Stimulated activated CD4-positive, alpha-beta T cell treated with anti-CD3 and anti-CD28 coated beads, Interleukin-4, amount 100 ng/mL, for 24 hours (primary cell): ENCODE measurements at regions not wholly inside any gene's neighbourhood (a gene's known extent, or its start where the extent isn't known, plus 50 kb on each side); places are given as distances from the start of the nearest gene placed in this dataset.

Experiments used
- DNase-seq: peaks from one replicate; pipeline ENCODE4 v3.0.0-alpha.2; 2020

DNA sequence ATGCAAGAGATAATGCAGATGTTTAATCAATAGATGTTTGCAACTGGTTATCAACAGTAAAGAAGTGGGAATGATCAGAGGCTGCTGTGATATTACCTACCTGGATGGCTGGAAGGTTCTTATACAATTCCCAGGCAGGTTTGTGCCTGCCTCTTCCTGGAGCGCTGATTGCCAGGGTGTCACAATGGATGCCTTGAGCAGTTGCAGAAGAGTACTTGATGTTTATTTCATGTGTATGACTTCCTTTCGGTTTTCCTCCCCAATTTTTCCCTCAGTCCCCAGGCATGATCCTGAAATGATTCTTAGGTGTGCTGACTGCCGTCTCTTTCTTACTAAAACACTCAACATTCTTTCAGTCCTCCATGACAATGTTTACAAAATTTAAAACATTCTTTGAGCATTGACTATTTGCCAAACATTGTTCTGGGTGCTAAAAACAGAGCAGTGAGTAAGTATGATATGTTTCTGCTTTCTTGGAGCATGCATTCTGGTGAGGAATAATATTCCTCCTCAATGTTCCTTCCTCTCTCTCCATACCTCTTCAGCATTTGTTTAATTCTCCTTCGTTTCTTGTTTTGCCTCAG lies 416.6 kb upstream of the TRIB2 start:
- DNase-seq = no peak

GRCh38 chr2:12300927-12301326 lies 415.8 kb upstream of the TRIB2 start:
- no peak for DNase-seq

DNA sequence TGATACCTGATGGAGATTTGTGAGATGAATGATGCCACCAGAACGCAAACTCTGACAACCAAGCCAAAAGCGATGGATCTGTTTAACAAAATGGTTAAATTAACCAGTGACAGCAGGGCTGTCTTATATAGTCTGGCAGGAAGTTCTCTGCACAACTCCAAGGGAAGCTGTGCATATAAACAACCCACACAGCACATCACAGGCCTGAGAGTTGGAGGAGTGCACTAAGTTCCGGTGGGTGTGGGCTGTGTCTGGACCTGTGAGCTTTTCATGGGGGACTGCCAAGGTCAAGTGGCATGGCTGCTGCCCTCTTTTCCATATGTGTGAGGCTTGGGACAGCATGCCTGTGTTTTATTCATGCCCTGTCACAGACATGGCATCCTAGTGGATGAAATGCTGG lies 414.6 kb upstream of the TRIB2 start:
- DNase-seq = no peak

DNA sequence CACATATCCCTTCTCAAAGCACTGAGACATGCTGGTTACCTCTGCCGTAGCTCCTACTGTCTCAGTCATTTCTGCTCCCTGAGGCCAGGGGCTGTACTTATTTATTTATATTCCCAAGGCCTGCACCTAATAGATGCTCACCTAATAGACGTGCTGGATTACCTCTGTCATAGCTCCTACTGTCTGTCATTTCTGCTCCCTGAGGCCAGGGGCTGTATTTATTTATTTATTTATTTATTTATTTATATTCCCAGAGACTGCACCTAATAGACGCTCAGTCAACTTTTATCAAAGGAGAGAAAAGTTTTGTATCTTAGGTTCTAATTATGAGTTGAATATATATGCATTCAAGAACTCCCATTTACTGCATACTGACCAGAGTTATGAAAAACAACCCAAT lies 414.0 kb upstream of the TRIB2 start:
- DNase-seq = no peak

GRCh38 chr2:12303181-12304030 lies 413.3 kb upstream of the TRIB2 start:
- no peak for DNase-seq

GRCh38 chr2:12304564-12305171 lies 412.1 kb upstream of the TRIB2 start:
- no peak for DNase-seq

DNA sequence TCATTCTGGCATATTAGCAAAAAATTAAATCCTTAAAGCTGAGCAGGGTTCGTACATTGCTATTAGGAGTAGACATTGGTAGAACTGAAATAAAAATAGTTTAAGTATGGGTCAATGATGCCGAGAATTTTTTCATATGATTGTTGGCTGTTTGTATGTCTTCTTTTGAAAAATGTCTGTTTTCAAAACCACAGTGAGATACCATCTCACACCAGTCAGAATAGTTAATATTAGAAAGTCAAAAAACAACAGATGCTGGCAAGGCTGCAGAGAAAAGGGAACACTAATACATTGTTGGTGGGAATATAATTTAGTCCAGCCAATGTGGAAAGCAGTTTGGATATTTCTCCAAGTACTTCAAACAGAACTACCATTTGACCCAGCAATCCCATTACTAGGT lies 410.8 kb upstream of the TRIB2 start:
- no peak for DNase-seq

DNA sequence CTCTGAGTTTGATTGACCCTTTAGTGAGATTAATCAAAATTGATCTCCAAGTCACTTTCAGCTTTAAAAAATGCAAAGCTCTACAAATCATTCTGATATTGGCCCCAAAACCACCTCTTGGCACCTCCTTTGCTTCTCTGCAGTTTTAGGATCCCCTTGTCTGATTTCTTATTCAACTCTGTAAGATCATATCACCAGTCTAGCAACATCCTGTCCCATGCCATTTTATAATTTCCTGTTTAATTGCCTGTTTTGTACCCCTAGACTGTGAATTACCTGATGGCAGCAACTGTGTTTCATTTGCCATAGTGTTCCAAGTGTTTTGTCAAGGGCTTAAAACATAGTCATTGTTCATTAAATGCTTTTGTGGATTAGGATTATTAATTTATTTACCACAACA lies 406.3 kb upstream of the TRIB2 start:
- DNase-seq = no peak

GRCh38 chr2:12313445-12314126 lies 403.1 kb upstream of the TRIB2 start:
- no peak for DNase-seq

DNA sequence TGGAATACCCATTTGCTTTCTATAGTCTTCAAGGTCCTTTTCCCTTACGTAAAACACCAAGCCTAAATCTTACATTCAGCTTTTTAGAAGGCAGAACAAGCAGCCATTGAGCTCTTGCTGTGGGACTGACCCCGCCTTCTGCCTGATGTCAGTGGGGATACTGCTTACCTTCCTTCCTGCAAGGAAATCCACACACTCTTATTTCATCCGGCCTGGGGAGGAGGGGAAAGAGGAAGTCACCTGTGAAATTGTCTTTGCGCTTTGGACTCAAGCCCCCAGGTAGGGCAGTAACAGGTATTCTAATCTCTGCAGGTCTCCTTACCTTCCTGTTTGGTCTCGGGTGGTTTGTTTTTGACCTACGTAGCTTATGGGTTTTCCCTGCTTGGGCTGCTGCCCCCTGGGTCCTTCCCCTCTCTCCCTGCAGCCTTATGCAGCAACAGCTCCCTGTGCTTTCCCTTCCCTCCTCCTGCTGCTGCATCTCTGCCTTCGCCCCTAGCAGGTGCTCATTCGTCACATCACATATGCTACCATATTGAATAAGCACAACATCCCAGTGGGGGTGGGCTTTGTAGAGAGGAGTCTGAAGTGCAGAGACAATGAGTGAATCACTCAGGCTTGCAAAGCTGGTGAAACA lies 402.5 kb upstream of the TRIB2 start:
- no peak for DNase-seq

DNA sequence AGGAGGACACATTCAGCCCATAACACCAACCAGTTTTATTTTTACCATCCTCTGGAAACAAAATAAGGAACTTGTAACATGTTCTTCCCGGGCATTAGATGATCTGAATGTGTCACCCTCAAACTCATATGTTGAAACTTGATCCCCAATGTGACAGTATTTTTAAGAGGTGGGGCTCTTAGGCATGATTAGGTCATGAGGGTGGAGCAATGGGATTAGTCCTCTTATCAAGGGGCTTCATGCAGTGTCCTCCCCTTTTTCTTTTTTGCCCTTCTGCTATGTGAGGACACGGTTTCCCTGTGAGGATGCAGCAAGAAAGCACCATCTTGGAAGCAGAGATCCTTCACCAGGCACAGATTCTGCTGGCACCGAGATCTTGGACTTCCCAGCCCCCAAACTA lies 401.5 kb upstream of the TRIB2 start:
- no peak for DNase-seq

- no peak for DNase-seq
Observed at GRCh38 chr2:12316476-12316875, 400.3 kb upstream of the TRIB2 start.

GRCh38 chr2:12317286-12317685 lies 399.4 kb upstream of the TRIB2 start:
- no peak for DNase-seq

DNA sequence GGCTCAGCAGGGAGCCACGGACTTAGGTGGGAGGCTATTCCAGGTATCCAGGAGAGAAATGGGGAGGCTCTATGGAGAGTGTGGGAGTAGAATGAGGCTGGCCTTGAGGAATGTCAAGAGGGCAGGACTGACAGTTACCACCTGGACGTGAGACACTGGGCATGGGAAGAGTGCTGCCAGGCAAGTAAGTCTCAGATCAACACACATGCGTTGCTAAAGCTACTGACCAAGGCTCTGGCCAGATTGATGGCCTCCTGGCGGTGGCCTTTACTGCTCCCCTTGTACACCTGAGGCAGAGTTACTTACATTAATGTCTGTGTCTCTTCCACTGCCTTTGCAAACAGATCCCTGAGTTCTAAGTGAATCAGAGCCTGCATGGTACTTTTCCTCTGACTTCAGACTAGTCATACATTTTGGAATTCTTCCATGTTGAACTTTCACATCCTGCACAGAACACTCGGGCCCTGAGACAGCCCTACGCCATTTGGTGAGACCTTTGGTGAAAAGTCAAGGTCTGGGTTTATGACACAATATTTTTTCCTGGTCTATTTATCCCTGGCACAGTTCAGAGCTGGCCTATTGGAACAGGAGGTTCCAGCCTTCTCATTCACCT lies 398.8 kb upstream of the TRIB2 start:
- no peak for DNase-seq

- no peak for DNase-seq
Observed at GRCh38 chr2:12318427-12319057, 398.2 kb upstream of the TRIB2 start.

DNA sequence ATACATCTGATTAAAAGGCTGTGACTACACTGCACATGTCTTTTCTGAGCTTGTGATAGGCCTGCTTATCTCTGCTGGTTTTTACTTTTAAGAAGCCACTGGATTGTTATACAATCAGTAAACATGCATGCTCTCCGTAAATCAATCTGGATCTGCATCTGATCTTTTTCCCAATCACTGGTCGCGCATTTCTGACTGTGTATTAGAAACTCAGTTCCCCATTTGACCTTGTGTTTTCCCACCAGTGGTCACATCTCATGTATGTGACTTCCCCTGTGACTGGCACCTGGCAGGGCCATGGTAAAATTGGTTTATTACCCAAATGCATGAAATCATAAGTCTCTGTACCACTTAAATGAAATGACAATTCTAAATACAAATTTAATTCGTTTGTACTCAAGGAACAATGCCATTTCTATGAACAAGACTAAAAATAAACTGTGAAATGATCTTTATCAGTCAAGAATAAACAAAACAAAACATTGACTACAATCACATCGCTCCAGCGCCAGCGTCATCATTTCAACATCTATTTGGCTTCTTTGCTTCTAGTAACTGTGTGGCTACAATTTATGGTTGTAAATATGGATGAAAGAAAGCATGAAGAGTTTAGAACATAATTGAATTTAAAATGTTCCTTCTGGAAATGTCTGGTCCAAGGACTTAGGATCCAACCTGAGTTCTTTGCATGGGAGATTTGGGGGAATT lies 396.6 kb upstream of the TRIB2 start:
- DNase-seq = no peak

DNA sequence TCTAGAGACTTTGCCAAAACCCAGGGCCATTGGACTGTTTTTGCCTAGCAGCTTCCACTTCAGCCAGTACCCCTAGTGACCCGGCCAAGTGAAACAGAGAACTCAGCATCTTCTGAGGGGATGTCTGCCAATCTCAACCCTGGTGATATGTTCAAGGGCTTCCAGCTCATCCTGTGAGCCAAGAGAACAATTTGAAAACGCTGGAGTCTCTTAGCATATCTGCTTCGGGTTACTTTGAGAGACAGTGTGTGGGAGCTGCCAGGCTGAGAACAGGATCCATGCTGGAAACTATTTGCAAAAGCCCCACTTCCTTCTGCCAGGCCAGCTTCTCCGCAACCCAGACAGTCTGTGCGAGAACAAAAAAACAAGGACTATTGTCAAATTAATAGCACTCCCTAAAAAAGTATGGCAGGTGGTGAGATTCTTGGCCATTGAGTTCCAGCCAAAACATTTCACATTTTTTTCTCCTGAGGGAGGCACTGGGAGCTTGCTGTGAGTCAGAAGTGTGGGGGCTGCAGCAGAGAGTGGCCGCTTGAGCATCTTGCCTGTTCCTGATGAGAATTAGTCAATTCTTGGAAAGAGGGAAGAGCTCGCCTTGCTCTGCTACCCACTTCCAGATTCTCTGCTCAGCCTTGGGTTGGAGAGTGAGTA lies 395.6 kb upstream of the TRIB2 start:
- no peak for DNase-seq

- no peak for DNase-seq
Observed at GRCh38 chr2:12321886-12322285, 394.9 kb upstream of the TRIB2 start.

DNA sequence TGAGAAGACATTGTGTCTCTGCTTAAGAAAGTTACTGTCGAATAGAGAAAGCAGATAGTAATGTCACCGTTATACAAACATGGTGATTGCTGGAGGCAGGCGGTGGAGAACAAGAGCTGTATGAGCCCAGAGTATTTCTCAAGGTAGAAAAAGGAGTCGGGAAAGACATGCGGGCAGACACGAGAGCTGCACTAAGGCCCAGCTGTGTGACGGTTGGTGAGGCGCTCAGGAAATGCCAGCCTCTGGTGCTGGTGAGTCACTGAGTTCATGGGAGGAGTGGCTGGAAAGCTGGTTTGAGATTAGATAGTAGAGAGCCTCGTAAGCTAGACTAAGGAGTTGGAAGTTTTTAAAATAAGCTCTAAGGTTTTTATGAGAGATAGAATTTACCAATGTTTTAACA lies 390.9 kb upstream of the TRIB2 start:
- no peak for DNase-seq

- DNase-seq = no peak
Observed at GRCh38 chr2:12326449-12327190, 390.1 kb upstream of the TRIB2 start.
